Neuron (in vitro differentiated cells): ENCODE measurements at regions not wholly inside any gene's neighbourhood (a gene's known extent, or its start where the extent isn't known, plus 50 kb on each side); places are given as distances from the start of the nearest gene placed in this dataset.

ENCODE experiments used
- H2AFZ ChIP-seq: one replicate; pipeline ENCODE4 v1.6.1; 2013; ENCODE audit warnings: low read depth, mild to moderate bottlenecking, inconsistent platforms, low read length, moderate library complexity
- H3K27me3 ChIP-seq: one replicate; pipeline ENCODE4 v1.6.1; 2013; ENCODE audit warnings: low read length; ENCODE audit not compliant: insufficient read depth
- H3K36me3 ChIP-seq: one replicate; pipeline ENCODE4 v1.6.1; 2013; ENCODE audit warnings: low read length; ENCODE audit not compliant: insufficient read depth
- H3K4me1 ChIP-seq: one replicate; pipeline ENCODE4 v1.6.1; 2013; ENCODE audit warnings: low read length; ENCODE audit not compliant: insufficient read depth
- H3K4me3 ChIP-seq: 2 replicates; pipeline ENCODE4 v1.5.1; 2013; ENCODE audit warnings: mild to moderate bottlenecking, low read length, moderate library complexity
- H3K9me3 ChIP-seq: one replicate; pipeline ENCODE4 v1.6.1; 2013; ENCODE audit warnings: low read length

DNA sequence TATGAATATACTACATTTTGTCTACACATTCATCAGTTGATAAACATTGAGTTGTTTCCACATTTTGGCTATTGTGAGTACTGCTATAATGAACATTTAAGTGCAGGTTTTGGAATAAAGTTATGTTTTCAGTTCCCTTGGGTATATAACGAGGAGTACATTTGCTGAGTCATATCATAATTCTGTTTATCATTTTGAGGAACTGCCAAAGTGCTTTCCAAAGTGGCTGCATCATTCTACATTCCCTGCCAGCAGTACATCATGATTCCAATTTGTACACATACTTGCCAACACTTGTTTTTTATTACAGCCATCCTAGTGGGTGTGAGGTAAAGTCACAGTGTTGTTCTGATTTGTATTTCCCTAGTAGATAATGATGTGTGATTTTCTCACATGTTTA, 1458.6 kb upstream of the TENM4 start:
- no peak overlapping the region for H2AFZ ChIP-seq
- no peak overlapping the region for H3K4me3 ChIP-seq
- H3K36me3 ChIP-seq: no peaks in the 10 kb centered on the region
- H3K9me3 ChIP-seq: no peaks in the 10 kb centered on the region
- no peaks in the 10 kb centered on the region for H3K27me3 ChIP-seq
- H3K4me1 ChIP-seq: peaks cover 2% of the 10 kb centered on the region

- Histone ChIP-seq H3K36me3 (no peaks in the 10 kb centered on the region), H3K4me3 (no peak overlapping the region), H2AFZ (no peak overlapping the region), H3K9me3 (no peaks in the 10 kb centered on the region), H3K4me1 (peaks cover 5% of the 10 kb centered on the region), H3K27me3 (no peaks in the 10 kb centered on the region)
These were observed 1458.1 kb upstream of the TENM4 start for GRCh38 chr11:80898910-80899309.

GRCh38 chr11:80886684-80887083, 1445.9 kb upstream of the TENM4 start:
- H3K9me3 ChIP-seq: no peaks in the 10 kb centered on the region
- H3K4me3 ChIP-seq: no peak overlapping the region
- H3K36me3 ChIP-seq: no peaks in the 10 kb centered on the region
- no peak overlapping the region for H2AFZ ChIP-seq
- H3K4me1 ChIP-seq: peaks cover 4% of the 10 kb centered on the region
- H3K27me3 ChIP-seq: no peaks in the 10 kb centered on the region

DNA sequence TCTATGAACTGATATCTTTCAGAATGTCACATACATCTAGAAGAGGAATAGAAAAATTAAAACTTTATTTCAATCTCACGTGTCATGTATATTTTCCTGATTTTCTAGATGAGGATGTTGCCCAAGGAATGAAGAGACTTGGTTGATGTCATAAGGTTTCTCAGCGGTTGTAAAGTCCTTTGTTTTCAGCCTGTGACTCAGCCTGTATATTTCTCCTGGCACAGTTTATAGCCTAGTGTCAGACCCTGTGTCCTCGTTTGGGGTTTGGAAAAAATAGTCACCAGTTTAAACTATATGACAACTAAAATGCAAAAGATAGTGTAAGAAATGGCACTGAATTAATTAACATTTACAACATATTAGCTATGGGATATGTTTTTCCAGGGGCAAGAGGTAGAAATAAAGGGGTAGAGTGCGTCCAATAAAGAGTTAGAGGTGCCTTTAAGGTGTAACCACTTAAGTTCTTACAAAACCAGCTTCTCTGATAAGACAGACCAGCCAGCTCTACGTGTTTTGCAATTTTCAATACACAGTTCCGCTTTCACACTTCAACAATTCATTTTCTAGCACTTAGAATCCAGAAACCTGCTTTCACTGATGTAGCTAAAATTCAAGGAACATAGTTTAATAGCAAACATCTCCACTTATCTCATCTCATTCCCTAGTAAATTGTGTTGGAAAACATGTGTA, 1432.6 kb upstream of the TENM4 start:
- Histone ChIP-seq H3K27me3 (no peaks in the 10 kb centered on the region), H3K36me3 (no peaks in the 10 kb centered on the region), H3K4me3 (no peak overlapping the region), H3K9me3 (no peaks in the 10 kb centered on the region), H2AFZ (no peak overlapping the region), H3K4me1 (no peaks in the 10 kb centered on the region)

DNA sequence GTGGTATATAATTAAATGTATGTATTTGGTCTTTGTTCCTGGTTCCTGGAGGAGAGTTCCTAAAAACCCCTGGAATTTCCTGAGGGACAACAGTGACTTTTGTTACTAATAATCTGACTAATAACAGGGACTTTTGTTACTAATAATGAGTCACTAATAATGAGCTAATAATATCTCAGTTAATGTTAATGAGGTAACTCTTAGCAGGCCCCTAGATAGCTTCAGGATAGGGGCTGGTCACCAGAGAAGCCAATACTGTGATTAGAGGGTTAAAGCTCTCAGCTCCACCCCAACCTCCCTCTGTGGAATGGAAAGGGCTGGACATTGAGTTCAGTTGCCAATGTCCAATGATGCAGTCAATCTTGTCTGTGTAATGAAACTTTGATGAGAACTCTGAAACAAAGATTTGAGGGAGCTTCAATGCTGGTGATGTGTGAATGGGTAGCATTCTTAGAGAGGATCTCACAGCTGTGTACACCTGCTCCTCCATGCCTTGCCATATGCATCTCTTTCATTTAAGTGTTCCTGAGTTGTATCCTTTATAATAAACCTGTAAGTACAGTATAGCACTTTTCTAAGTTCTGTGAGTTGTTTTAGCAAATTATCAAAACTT, 1431.4 kb upstream of the TENM4 start:
- H2AFZ ChIP-seq: no peak overlapping the region
- H3K4me3 ChIP-seq: no peak overlapping the region
- H3K4me1 ChIP-seq: no peaks in the 10 kb centered on the region
- H3K9me3 ChIP-seq: no peaks in the 10 kb centered on the region
- H3K36me3 ChIP-seq: no peaks in the 10 kb centered on the region
- H3K27me3 ChIP-seq: no peaks in the 10 kb centered on the region

GRCh38 chr11:80868831-80869230, 1428.0 kb upstream of the TENM4 start:
- H3K4me1 ChIP-seq: no peaks in the 10 kb centered on the region

GRCh38 chr11:80862011-80862410, 1421.2 kb upstream of the TENM4 start:
- no peaks in the 10 kb centered on the region for H3K36me3 ChIP-seq
- no peaks in the 10 kb centered on the region for H3K9me3 ChIP-seq
- H3K4me3 ChIP-seq: no peak overlapping the region
- no peaks in the 10 kb centered on the region for H3K27me3 ChIP-seq
- no peak overlapping the region for H2AFZ ChIP-seq
- no peaks in the 10 kb centered on the region for H3K4me1 ChIP-seq

More at GRCh38 chr11:80868831-80869230, 1428.0 kb upstream of the TENM4 start:
- H3K36me3 ChIP-seq: no peaks in the 10 kb centered on the region
- no peaks in the 10 kb centered on the region for H3K27me3 ChIP-seq
- H3K9me3 ChIP-seq: no peaks in the 10 kb centered on the region
- H3K4me3 ChIP-seq: no peak overlapping the region
- H2AFZ ChIP-seq: no peak overlapping the region

DNA sequence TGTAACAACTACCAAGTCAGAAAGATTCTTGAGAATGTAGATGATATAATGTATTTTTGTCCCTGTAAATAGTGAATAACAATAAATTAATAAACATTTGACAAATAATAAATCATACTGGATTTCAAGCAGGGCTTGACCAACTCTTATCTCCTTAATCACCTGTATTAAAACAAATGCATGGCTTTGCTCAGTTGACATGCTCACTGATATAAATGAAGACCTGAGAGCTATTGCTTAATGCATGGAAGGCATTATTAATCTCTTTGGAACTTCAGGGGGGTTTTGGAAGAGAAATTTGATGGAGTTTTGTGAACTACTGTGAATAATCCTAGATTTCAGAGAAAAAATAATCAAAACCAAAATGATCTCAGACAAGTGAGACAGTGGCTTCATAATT, 1420.4 kb upstream of the TENM4 start:
- Histone ChIP-seq H3K4me3 (no peak overlapping the region), H2AFZ (no peak overlapping the region), H3K36me3 (no peaks in the 10 kb centered on the region), H3K4me1 (no peaks in the 10 kb centered on the region), H3K9me3 (no peaks in the 10 kb centered on the region), H3K27me3 (no peaks in the 10 kb centered on the region)

GRCh38 chr11:80860632-80861031, 1419.8 kb upstream of the TENM4 start:
- no peak overlapping the region for H3K4me3 ChIP-seq
- no peaks in the 10 kb centered on the region for H3K9me3 ChIP-seq
- no peaks in the 10 kb centered on the region for H3K4me1 ChIP-seq
- H3K36me3 ChIP-seq: no peaks in the 10 kb centered on the region
- no peak overlapping the region for H2AFZ ChIP-seq
- H3K27me3 ChIP-seq: no peaks in the 10 kb centered on the region

- Histone ChIP-seq H3K4me1 (no peaks in the 10 kb centered on the region), H3K4me3 (no peak overlapping the region), H3K9me3 (no peaks in the 10 kb centered on the region), H2AFZ (no peak overlapping the region), H3K27me3 (no peaks in the 10 kb centered on the region), H3K36me3 (no peaks in the 10 kb centered on the region)
These were observed 1415.2 kb upstream of the TENM4 start for GRCh38 chr11:80856066-80856465.

DNA sequence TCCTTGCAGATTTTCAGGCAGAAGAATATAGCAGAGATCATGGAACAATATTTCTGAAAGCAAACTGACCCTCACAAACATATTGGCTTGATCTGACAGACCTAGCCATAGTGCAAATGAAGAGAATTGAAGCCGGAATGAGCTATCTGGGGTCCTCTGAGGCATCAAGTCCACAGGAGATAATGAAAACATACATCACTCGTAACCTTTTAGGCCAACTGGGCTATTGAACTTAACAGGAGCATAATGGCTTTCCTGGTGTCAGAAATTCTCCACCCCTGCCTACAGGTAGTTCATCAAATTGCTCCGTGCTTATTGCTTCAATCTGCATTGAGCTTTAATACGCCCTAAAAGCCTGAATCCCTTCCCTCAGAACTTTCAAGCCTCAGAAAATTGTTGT, 1414.6 kb upstream of the TENM4 start:
- no peaks in the 10 kb centered on the region for H3K27me3 ChIP-seq
- H3K4me1 ChIP-seq: no peaks in the 10 kb centered on the region
- no peaks in the 10 kb centered on the region for H3K9me3 ChIP-seq
- no peaks in the 10 kb centered on the region for H3K36me3 ChIP-seq
- no peak overlapping the region for H3K4me3 ChIP-seq
- H2AFZ ChIP-seq: no peak overlapping the region

DNA sequence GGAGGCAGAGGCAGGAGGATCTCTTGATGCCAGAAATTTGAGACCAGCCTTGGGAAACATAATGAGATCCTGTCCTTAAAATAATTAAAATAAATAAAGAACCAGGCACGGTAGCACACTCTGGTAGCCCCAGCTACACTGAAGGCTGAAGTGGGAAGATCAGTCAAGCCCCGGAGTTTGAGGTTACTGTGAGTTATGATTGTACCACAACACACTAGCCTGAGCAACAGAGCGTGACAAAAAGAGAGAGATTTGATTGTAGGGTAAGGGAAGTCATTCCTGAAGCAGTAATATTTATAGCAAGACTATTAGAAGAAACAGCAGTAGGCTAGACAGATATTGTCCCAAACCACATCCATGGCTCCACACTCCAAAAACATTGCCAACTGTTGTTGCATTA, 1408.4 kb upstream of the TENM4 start:
- no peak overlapping the region for H3K4me3 ChIP-seq
- no peaks in the 10 kb centered on the region for H3K36me3 ChIP-seq
- H2AFZ ChIP-seq: no peak overlapping the region
- H3K9me3 ChIP-seq: no peaks in the 10 kb centered on the region
- no peaks in the 10 kb centered on the region for H3K4me1 ChIP-seq
- no peaks in the 10 kb centered on the region for H3K27me3 ChIP-seq

DNA sequence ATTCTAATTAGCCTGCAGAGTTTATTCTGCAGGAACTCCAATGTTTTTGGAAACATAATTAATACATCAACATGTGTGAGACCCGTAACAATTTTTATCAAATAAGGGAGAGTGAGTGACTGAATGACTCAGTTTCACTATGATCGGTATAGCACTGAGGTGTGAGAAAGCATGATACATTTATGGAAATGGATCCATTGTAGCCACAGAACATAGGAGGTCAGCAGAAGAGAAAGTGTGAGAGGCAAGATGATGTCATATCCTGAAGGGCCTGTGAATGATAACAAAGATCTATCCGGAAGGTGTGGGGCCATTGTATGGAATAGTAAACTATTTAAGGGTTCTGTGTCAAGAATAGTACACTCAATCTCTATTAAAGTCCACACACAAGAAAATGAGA, 1406.1 kb upstream of the TENM4 start:
- Histone ChIP-seq H3K4me3 (no peak overlapping the region), H2AFZ (no peak overlapping the region), H3K9me3 (no peaks in the 10 kb centered on the region), H3K4me1 (no peaks in the 10 kb centered on the region), H3K27me3 (no peaks in the 10 kb centered on the region), H3K36me3 (no peaks in the 10 kb centered on the region)

GRCh38 chr11:80846442-80846841, 1405.6 kb upstream of the TENM4 start:
- Histone ChIP-seq H3K4me1 (no peaks in the 10 kb centered on the region), H2AFZ (no peak overlapping the region), H3K36me3 (no peaks in the 10 kb centered on the region), H3K4me3 (no peak overlapping the region), H3K9me3 (no peaks in the 10 kb centered on the region), H3K27me3 (no peaks in the 10 kb centered on the region)
